ENCODE measurements at regions not wholly inside any gene's neighbourhood (a gene's known extent, or its start where the extent isn't known, plus 50 kb on each side); places are given as distances from the start of the nearest gene placed in this dataset.

DNA sequence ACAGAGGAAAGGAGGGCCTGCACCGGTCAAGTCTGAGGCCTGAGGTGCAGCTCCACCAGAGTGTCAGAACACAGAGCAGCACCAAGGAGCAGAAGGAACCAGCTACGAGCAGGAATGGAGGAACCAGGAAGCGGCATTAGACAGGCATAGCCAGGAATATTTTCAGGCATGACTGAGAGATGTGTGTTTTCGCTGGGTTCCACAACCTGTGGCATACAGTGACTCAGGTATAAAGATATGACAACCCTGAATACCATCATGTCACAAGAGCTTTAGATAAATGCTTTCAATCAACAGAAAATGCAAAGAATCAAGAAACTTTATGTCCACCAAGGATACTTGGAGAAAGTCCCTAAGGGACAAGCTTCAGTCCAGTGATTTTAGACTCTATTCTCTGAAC lies 189.3 kb upstream of the NRIP1 start:
- TF ChIP-seq POLR2A (IDR thresholded peaks at IDR 0.05) (no peak), POLR2AphosphoS5 (IDR thresholded peaks at IDR 0.05) (no peak)
- TF ChIP-seq, protein P1, sequence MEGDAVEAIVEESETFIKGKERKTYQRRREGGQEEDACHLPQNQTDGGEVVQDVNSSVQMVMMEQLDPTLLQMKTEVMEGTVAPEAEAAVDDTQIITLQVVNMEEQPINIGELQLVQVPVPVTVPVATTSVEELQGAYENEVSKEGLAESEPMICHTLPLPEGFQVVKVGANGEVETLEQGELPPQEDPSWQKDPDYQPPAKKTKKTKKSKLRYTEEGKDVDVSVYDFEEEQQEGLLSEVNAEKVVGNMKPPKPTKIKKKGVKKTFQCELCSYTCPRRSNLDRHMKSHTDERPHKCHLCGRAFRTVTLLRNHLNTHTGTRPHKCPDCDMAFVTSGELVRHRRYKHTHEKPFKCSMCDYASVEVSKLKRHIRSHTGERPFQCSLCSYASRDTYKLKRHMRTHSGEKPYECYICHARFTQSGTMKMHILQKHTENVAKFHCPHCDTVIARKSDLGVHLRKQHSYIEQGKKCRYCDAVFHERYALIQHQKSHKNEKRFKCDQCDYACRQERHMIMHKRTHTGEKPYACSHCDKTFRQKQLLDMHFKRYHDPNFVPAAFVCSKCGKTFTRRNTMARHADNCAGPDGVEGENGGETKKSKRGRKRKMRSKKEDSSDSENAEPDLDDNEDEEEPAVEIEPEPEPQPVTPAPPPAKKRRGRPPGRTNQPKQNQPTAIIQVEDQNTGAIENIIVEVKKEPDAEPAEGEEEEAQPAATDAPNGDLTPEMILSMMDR (IDR thresholded peaks at IDR 0.05) = no peak
- intact Hi-C loops (cut with DNase I) = no loop called here
- DNase-seq (ENCODE audit: low spot score) = no peak
- Histone ChIP-seq H3K4me3 (no peak overlapping the region), H3K36me3 (no peaks in the 10 kb centered on the region), H3K9me3 (no peaks in the 10 kb centered on the region), H3K27me3 (replicated peaks; ENCODE audit: insufficient read depth) (no peaks in the 10 kb centered on the region), H3K27ac (no peak overlapping the region), H3K4me1 (replicated peaks) (no peaks in the 10 kb centered on the region)
- WGBS = 99% methylated on average over 4 of the region's 4 CpGs

DNA sequence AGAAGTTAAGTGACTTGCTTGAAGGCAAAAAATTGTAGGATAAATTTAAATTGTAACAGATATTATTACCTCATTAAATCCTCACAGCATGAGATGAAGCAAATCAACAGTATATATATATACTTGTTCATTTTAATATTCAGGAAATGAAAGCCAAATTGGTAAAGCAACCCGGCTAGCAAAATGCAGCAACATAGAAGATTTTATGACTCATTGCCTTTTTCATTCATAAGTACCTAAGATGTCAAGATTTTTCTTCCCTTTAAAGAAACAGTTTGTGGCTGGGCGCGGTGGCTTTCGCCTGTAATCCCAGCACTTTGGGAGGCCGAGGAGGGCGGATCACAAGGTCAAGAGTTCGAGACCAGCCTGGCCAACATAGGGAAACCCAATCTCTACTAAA lies 190.5 kb upstream of the NRIP1 start:
- H3K36me3 ChIP-seq = no peaks in the 10 kb centered on the region
- no peak overlapping the region for H3K4me3 ChIP-seq
- no peaks in the 10 kb centered on the region for H3K9me3 ChIP-seq
- TF ChIP-seq POLR2A (IDR thresholded peaks at IDR 0.05) (no peak), POLR2AphosphoS5 (IDR thresholded peaks at IDR 0.05) (no peak)
- TF ChIP-seq, protein P1 (IDR thresholded peaks at IDR 0.05) = no peak
- WGBS = 87% methylated on average over 7 of the region's 7 CpGs
- intact Hi-C loops (cut with DNase I) = no loop called here
- H3K27me3 ChIP-seq (replicated peaks; ENCODE audit: insufficient read depth) = no peaks in the 10 kb centered on the region
- no peaks in the 10 kb centered on the region for H3K4me1 ChIP-seq (replicated peaks)
- DNase-seq (ENCODE audit: low spot score) = no peak
- no peak overlapping the region for H3K27ac ChIP-seq

DNA sequence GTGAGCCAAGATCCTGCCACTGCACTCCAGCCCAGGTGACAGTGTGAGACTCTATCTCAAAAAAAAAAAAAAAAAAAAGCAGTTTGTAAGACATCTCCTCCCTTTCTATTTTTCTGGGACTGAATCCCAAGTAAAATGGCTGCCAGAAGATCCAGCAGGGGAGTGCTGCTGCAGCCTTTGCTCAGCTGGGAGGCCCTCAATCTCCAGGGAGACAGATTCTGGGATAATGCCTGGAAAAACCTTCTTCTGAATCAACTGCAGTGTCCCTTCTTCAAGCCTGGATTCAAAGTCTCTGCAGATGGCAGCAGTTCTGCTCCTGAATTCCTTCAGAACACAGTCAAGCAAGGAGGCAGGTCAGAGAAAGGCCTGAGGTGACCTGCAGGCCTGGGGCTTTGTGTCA lies 191.0 kb upstream of the NRIP1 start:
- no peak overlapping the region for H3K27ac ChIP-seq
- H3K36me3 ChIP-seq = no peaks in the 10 kb centered on the region
- no peak for TF ChIP-seq POLR2A (IDR thresholded peaks at IDR 0.05)
- TF ChIP-seq, protein P1 (IDR thresholded peaks at IDR 0.05) = no peak
- no peak for TF ChIP-seq POLR2AphosphoS5 (IDR thresholded peaks at IDR 0.05)
- H3K4me1 ChIP-seq (replicated peaks) = no peaks in the 10 kb centered on the region
- no peaks in the 10 kb centered on the region for H3K27me3 ChIP-seq (replicated peaks; ENCODE audit: insufficient read depth)
- no peak overlapping the region for H3K4me3 ChIP-seq
- no peak for DNase-seq (ENCODE audit: low spot score)
- intact Hi-C loops (cut with DNase I) = no loop called here
- no peaks in the 10 kb centered on the region for H3K9me3 ChIP-seq

DNA sequence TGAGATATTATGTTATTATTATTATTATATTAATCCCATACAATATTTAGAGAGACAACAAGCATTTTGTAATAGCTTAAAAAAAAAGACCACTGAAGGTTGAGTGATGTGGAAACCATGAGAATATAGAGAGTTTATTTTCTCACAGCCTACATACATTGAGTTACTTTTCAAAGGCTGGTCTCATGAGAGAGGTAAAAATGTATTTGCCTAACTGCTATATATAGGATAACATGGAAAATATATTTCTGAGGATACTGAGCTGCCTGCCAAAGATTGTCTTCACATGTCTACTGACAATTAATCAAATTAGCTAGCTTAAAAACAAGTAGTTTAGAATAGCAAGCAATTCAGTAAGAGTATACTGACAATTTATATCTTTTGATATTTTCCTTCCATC lies 192.2 kb upstream of the NRIP1 start:
- Histone ChIP-seq H3K4me3 (no peak overlapping the region), H3K27ac (no peak overlapping the region), H3K9me3 (no peaks in the 10 kb centered on the region), H3K4me1 (replicated peaks) (no peaks in the 10 kb centered on the region), H3K36me3 (no peaks in the 10 kb centered on the region), H3K27me3 (replicated peaks; ENCODE audit: insufficient read depth) (no peaks in the 10 kb centered on the region)
- intact Hi-C loops (cut with DNase I) = no loop called here
- no peak for DNase-seq (ENCODE audit: low spot score)
- TF ChIP-seq, protein P1 (IDR thresholded peaks at IDR 0.05) = no peak
- no peak for TF ChIP-seq POLR2A (IDR thresholded peaks at IDR 0.05)
- no peak for TF ChIP-seq POLR2AphosphoS5 (IDR thresholded peaks at IDR 0.05)

DNA sequence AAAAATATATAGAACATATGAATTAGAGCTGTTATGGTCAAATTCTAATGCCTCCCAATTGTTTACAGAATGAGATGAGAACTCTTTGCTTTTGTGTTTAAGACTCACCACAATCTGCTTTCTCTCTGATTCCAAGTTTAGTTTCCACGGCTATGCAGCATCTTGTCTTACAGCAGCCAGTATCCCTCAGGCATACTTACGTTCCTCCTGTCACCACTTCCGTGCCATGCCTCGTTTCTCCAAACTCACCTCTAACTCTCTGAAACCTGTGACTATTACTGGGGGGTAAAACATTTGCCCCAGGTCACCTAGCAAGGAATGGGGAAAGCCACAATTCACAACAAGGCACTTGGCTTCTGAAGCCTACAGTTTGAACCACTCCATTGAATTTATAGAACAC lies 192.8 kb upstream of the NRIP1 start:
- no peak for DNase-seq (ENCODE audit: low spot score)
- intact Hi-C loops (cut with DNase I) = no loop called here
- no peaks in the 10 kb centered on the region for H3K27me3 ChIP-seq (replicated peaks; ENCODE audit: insufficient read depth)
- H3K36me3 ChIP-seq = no peaks in the 10 kb centered on the region
- H3K27ac ChIP-seq = no peak overlapping the region
- no peaks in the 10 kb centered on the region for H3K9me3 ChIP-seq
- WGBS = 49% methylated on average over 4 of the region's 4 CpGs
- H3K4me1 ChIP-seq (replicated peaks) = no peaks in the 10 kb centered on the region
- TF ChIP-seq, protein P1 (IDR thresholded peaks at IDR 0.05) = no peak
- no peak for TF ChIP-seq POLR2AphosphoS5 (IDR thresholded peaks at IDR 0.05)
- H3K4me3 ChIP-seq = no peak overlapping the region

Data from prostate gland (tissue), 2 donors.